GM18517 (cell line): ENCODE measurements at regions not wholly inside any gene's neighbourhood (a gene's known extent, or its start where the extent isn't known, plus 50 kb on each side); places are given as distances from the start of the nearest gene placed in this dataset.

ENCODE experiments used
- ATAC-seq: cut with Tn5 transposase; IDR thresholded peaks from one replicate; pipeline ENCODE4 v1.9.1; 2021; ENCODE audit warnings: mild to moderate bottlenecking, moderate library complexity; ENCODE audit not compliant: unreplicated experiment

GRCh38 chr12:82529101-82529500 lies 157.6 kb upstream of the TMTC2 start:
- ATAC-seq: no peak

GRCh38 chr12:82529954-82530353 lies 156.8 kb upstream of the TMTC2 start:
- ATAC-seq: no peak

GRCh38 chr12:82530394-82530793 lies 156.3 kb upstream of the TMTC2 start:
- no peak for ATAC-seq

- ATAC-seq: no peak
These were observed 153.4 kb upstream of the TMTC2 start for GRCh38 chr12:82533341-82533740.

- no peak for ATAC-seq
These were observed 149.3 kb upstream of the TMTC2 start for GRCh38 chr12:82537436-82537835.

- peak; percentile 71 for ATAC-seq
These were observed 132.2 kb upstream of the TMTC2 start for GRCh38 chr12:82554529-82554928.

GRCh38 chr12:82555699-82556098 lies 131.0 kb upstream of the TMTC2 start:
- no peak for ATAC-seq

GRCh38 chr12:82565966-82566365 lies 120.7 kb upstream of the TMTC2 start:
- ATAC-seq: no peak

- ATAC-seq: no peak
These were observed 119.0 kb upstream of the TMTC2 start for GRCh38 chr12:82567688-82568087.

GRCh38 chr12:82574191-82574590 lies 112.5 kb upstream of the TMTC2 start:
- ATAC-seq: no peak

- ATAC-seq: no peak
These were observed 108.0 kb upstream of the TMTC2 start for GRCh38 chr12:82578725-82579124.

GRCh38 chr12:82583756-82584155 lies 103.0 kb upstream of the TMTC2 start:
- no peak for ATAC-seq

- ATAC-seq: peak; percentile 70
These were observed 93.6 kb upstream of the TMTC2 start for GRCh38 chr12:82593143-82593542.

GRCh38 chr12:82593901-82594396 lies 92.8 kb upstream of the TMTC2 start:
- ATAC-seq: peak; percentile 93

GRCh38 chr12:82595941-82596340 lies 90.8 kb upstream of the TMTC2 start:
- peak; percentile 30 for ATAC-seq

GRCh38 chr12:82596483-82596882 lies 90.2 kb upstream of the TMTC2 start:
- ATAC-seq: no peak

- ATAC-seq: no peak
These were observed 86.3 kb upstream of the TMTC2 start for GRCh38 chr12:82600379-82600778.

GRCh38 chr12:82603647-82604046 lies 83.1 kb upstream of the TMTC2 start:
- ATAC-seq: peak; percentile 66

- ATAC-seq: peak; percentile 47
These were observed 81.6 kb upstream of the TMTC2 start for GRCh38 chr12:82605115-82605514.

GRCh38 chr12:82608706-82609105 lies 78.0 kb upstream of the TMTC2 start:
- ATAC-seq: no peak

GRCh38 chr12:82609234-82609914 lies 77.3 kb upstream of the TMTC2 start:
- ATAC-seq: no peak

GRCh38 chr12:82619644-82620043 lies 67.1 kb upstream of the TMTC2 start:
- ATAC-seq: no peak

- no peak for ATAC-seq
These were observed 65.8 kb upstream of the TMTC2 start for GRCh38 chr12:82620917-82621316.
